ENCODE measurements at regions not wholly inside any gene's neighbourhood (a gene's known extent, or its start where the extent isn't known, plus 50 kb on each side); places are given as distances from the start of the nearest gene placed in this dataset.

- intact Hi-C loops (cut with DNase I), result no loop called here
- DNase-seq (ENCODE audit: missing footprints) (no peak), ATAC-seq (no peak)
Measured at GRCh38 chr6:67679566-67680296, 955.4 kb upstream of the ADGRB3 start.

GRCh38 chr6:67676892-67677291, 958.2 kb upstream of the ADGRB3 start:
- no peak for DNase-seq (ENCODE audit: missing footprints)
- ATAC-seq, result no peak
- intact Hi-C loops (cut with DNase I), result no loop called here

GRCh38 chr6:67667637-67668422, 967.3 kb upstream of the ADGRB3 start:
- ATAC-seq (no peak), DNase-seq (ENCODE audit: missing footprints) (no peak)
- intact Hi-C loops (cut with DNase I), result no loop called here

GRCh38 chr6:67666177-67666964, 968.7 kb upstream of the ADGRB3 start:
- no peak for DNase-seq (ENCODE audit: missing footprints)
- intact Hi-C loops (cut with DNase I), result no loop called here
- no peak for ATAC-seq

- intact Hi-C loops (cut with DNase I), result no loop called here
- no peak for ATAC-seq
- DNase-seq (ENCODE audit: missing footprints), result no peak
Measured at GRCh38 chr6:67664942-67665341, 970.1 kb upstream of the ADGRB3 start.

GRCh38 chr6:67663105-67663895, 971.8 kb upstream of the ADGRB3 start:
- ATAC-seq (no peak), DNase-seq (ENCODE audit: missing footprints) (peak; percentile 55)
- intact Hi-C loops (cut with DNase I), result no loop called here

GRCh38 chr6:67653561-67653960, 981.5 kb upstream of the ADGRB3 start:
- no peak for ATAC-seq

GRCh38 chr6:67646550-67646949, 988.5 kb upstream of the ADGRB3 start:
- DNase-seq (ENCODE audit: missing footprints) (no peak), ATAC-seq (no peak)
- intact Hi-C loops (cut with DNase I), result no loop called here

More at GRCh38 chr6:67653561-67653960, 981.5 kb upstream of the ADGRB3 start:
- intact Hi-C loops (cut with DNase I), result no loop called here
- no peak for DNase-seq (ENCODE audit: missing footprints)

GRCh38 chr6:67643281-67643680, 991.8 kb upstream of the ADGRB3 start:
- no peak for DNase-seq (ENCODE audit: missing footprints)

GRCh38 chr6:67642582-67642981, 992.5 kb upstream of the ADGRB3 start:
- DNase-seq (ENCODE audit: missing footprints) (no peak), ATAC-seq (no peak)
- intact Hi-C loops (cut with DNase I), result no loop called here

More at GRCh38 chr6:67643281-67643680, 991.8 kb upstream of the ADGRB3 start:
- ATAC-seq, result no peak
- intact Hi-C loops (cut with DNase I), result no loop called here

- ATAC-seq, result no peak
- DNase-seq (ENCODE audit: missing footprints), result no peak
Measured at GRCh38 chr6:67640484-67640883, 994.6 kb upstream of the ADGRB3 start.

GRCh38 chr6:67639161-67639560, 995.9 kb upstream of the ADGRB3 start:
- intact Hi-C loops (cut with DNase I), result no loop called here
- ATAC-seq (no peak), DNase-seq (ENCODE audit: missing footprints) (no peak)

More at GRCh38 chr6:67640484-67640883, 994.6 kb upstream of the ADGRB3 start:
- intact Hi-C loops (cut with DNase I), result no loop called here

GRCh38 chr6:67634199-67634598, 1000.9 kb upstream of the ADGRB3 start:
- intact Hi-C loops (cut with DNase I), result no loop called here
- no peak for ATAC-seq

GRCh38 chr6:67633058-67633457, 1002.0 kb upstream of the ADGRB3 start:
- ATAC-seq, result no peak
- DNase-seq (ENCODE audit: missing footprints), result no peak
- intact Hi-C loops (cut with DNase I), result no loop called here

More at GRCh38 chr6:67634199-67634598, 1000.9 kb upstream of the ADGRB3 start:
- DNase-seq (ENCODE audit: missing footprints), result no peak

- no peak for ATAC-seq
- intact Hi-C loops (cut with DNase I), result no loop called here
- no peak for DNase-seq (ENCODE audit: missing footprints)
Measured at GRCh38 chr6:67630146-67630545, 1004.9 kb upstream of the ADGRB3 start.

- DNase-seq (ENCODE audit: missing footprints) (no peak), ATAC-seq (no peak)
- intact Hi-C loops (cut with DNase I), result no loop called here
Measured at GRCh38 chr6:67629258-67629657, 1005.8 kb upstream of the ADGRB3 start.

GRCh38 chr6:67615796-67616195, 1019.3 kb upstream of the ADGRB3 start:
- ATAC-seq, result no peak
- intact Hi-C loops (cut with DNase I), result no loop called here
- no peak for DNase-seq (ENCODE audit: missing footprints)

GRCh38 chr6:67608099-67608749, 1026.9 kb upstream of the ADGRB3 start:
- DNase-seq (ENCODE audit: missing footprints) (no peak), ATAC-seq (no peak)
- intact Hi-C loops (cut with DNase I), result no loop called here

Measured in Right ventricle myocardium inferior (tissue), 1 donor.